Globus pallidus (tissue), 1 donor: ENCODE measurements at regions not wholly inside any gene's neighbourhood (a gene's known extent, or its start where the extent isn't known, plus 50 kb on each side); places are given as distances from the start of the nearest gene placed in this dataset.
"Not testable (repeated sequence)": the region's sequence is repeated elsewhere in the genome, so short reads cannot be mapped to it uniquely, and the experiment has no call there.

ENCODE experiments used
- DNase-seq: peaks from one replicate; pipeline ENCODE4 v3.0.0-alpha.2; 2015; ENCODE audit warnings: low spot score

DNA sequence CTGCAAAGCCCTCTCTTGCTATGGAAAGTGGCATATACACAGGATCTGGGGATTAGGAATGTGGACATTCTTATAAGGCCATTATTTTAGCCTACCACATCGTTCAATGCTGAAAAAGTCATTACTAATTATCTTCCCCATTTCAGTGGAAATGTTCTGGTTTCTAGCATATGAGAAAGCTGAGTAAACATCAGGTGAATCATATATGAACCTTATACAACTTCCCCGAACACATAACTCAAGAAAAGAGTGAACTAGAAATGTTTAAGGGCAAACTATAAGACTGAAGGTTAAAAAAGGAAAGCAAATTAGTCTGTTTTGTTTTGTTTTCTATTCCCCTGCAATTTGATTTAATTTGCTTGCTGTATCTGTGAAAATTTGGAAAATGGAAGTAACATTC is 62.5 kb upstream of the SEC22B start:
- DNase-seq, result not testable (repeated sequence)

DNA sequence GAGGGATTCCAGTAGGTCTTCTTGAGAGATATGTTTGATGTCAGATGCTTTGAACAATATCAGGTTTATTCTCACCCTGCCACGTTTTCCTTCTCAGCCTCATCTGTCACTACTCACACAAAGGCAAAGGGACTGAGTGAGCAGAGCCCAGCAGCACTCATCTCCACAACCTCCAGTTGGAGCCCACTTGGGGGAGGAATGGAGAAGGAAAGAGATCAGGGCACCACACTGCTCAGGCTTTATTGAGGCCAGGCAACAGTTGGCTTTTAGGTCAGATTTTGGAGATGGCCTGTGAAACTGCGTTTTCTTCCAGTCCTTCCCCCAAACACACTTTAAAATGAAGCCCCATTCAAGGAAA is 57.3 kb upstream of the SEC22B start:
- DNase-seq, result not testable (repeated sequence)

DNA sequence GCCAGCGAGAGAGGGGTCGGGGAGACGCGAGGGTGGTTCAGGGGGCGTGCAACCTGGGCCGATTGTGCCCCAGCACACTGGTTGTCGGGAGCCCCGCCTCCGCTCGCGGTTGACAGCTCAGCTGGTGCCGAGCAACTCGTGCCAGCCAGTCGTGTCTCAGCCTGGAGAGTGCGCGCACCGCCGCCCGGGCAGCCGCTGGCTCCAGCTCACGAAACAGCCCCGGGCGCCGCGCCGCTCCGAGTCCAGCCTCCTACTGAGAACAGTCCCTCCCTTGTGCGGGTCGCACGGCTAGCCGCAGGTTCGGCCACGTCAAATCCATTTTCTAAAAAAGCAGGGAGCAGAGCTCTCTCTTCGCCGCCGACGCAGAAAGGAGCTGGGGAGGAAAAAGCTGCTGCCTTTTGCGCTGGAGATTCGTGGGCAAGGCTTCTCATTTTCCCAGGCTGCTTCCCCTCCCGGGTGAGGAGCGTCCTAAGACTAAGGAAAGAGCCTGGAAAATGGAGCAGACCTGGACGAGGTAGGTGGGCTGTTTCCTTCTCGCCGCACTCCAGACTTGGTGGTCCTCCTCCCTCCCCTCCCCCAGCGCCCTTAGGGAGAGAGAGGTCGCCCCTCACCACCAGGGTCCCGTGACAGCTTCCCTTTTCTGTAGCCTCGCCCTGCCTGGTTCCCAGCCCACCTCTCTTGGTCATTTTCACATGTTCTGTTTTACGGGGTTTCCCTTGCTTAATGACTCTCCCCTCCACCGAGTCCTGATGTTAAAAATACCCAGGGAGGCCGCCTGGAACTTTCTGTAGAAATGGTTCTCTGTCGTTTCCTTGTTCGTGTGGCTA is 56.7 kb upstream of the SEC22B start:
- DNase-seq, result not testable (repeated sequence)

DNA sequence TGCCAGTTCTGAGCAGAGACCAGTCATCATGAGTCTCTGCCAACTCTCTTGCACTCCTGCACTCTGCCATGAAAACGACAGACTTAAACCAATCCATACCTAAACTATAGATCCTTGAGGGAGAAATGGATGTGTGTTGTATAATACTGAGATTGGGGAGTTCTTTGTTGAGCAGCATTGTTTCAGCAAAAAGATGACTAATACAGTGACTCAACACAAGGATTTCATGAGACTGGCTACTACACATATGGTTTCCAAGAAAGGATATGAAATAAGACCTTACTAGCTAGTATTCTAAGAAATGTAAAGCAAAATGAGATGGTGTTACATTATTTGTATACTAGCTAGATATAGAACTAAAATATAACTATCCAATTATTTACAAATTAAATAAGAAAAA is 53.5 kb upstream of the SEC22B start:
- DNase-seq, result not testable (repeated sequence)
